GM19467 (cell line): ENCODE measurements at regions not wholly inside any gene's neighbourhood (a gene's known extent, or its start where the extent isn't known, plus 50 kb on each side); places are given as distances from the start of the nearest gene placed in this dataset.

Experiments
- ATAC-seq: cut with Tn5 transposase; IDR thresholded peaks from one replicate; pipeline ENCODE4 v1.9.1; 2021; ENCODE audit warnings: mild to moderate bottlenecking, moderate library complexity; ENCODE audit not compliant: unreplicated experiment

DNA sequence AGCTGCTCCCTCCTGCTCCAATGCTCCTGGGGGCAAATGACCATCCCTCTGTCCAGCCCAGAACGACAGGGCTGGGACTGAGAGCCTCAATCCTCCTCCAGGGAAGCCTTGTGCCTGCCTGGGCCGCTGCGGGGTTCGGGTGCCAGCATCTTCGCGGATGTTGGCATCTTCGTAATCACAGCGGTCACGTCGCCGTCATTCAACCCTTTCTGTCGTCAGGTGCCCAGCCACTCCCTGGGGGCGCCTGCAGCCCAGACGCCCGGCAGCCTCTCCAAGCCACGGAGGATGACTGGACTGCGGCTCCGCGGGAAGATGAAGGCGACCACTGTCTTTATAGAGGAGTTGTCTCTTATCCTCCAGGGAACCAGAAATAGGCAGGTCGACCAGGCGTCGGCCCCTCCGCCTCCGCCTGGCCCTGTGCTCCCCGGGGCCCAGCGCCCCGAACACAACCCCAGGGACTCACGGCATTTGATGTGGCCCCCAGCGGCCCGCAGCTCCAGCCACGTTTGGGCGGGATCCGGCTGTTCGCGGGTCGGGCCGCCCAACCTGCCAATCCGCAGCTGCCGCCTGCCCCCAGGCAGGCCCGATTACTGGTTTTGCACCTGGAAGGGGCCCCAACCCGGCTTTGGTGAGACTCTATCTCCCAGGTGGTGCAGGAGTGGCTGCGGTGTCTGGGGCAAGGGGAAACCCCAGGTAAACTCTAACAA is 113.9 kb downstream of the THNSL2 start:
- no peak for ATAC-seq

DNA sequence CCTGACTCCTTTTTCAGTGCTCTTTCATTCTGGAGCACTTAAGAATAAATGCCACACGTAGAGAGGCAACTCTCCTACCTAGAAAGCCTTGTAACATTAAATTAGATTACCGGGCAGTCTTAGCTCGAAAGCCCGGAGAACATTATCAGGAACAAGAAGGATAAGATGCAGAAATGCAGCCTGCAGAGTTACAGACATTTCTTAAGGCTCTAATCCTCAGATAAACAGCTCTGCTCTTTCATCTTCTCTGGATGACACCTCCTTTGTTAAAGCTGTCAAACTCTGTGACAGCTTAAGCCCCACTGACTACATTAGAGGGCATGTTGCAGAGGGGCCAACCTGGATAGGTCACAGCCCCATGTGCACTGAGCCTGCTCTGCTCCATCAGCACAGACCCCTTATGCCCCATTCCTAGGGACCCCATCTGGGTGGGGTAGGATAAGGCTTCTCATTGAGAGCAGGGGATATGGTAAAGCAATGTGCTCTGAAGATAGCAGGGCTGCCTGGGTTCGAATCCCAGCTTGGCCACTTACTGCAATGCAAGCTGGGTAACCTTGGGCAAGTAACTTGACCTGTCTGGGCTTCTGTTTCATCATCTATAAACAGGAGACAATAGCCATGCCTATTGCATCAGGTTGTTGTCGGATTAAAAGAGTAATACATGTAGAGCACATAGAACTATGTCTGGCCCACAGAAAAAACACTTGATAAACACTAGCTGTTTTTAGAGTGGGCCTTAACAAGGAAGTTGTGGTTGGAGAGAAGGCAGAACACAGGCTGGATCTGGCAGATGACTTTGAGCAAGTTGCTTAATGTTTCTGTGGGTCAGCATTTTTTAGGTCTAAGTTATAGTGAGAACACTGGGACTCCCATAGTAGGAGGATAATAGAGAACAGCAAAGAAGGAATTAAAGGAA is 111.4 kb downstream of the THNSL2 start:
- no peak for ATAC-seq

DNA sequence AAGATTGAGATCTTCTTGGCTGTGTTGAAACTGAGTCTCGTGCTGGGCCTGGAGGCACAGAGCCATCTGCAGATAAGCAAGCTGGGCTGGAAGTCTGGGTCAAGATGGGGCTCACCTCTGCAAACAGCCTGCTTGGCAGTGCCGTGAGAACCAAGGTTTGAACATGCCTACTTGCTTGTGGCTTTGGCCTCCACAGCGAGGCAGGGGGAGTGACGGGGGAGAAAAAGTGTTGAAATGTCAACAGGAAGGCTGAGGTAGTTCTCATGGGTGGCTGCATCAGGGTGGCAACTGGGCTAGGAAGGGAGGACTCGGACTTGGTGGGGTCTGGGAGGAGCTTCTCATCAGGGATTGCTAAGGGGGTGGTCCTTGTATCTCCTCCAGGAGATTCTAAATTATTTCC is 99.7 kb downstream of the THNSL2 start:
- ATAC-seq = no peak

DNA sequence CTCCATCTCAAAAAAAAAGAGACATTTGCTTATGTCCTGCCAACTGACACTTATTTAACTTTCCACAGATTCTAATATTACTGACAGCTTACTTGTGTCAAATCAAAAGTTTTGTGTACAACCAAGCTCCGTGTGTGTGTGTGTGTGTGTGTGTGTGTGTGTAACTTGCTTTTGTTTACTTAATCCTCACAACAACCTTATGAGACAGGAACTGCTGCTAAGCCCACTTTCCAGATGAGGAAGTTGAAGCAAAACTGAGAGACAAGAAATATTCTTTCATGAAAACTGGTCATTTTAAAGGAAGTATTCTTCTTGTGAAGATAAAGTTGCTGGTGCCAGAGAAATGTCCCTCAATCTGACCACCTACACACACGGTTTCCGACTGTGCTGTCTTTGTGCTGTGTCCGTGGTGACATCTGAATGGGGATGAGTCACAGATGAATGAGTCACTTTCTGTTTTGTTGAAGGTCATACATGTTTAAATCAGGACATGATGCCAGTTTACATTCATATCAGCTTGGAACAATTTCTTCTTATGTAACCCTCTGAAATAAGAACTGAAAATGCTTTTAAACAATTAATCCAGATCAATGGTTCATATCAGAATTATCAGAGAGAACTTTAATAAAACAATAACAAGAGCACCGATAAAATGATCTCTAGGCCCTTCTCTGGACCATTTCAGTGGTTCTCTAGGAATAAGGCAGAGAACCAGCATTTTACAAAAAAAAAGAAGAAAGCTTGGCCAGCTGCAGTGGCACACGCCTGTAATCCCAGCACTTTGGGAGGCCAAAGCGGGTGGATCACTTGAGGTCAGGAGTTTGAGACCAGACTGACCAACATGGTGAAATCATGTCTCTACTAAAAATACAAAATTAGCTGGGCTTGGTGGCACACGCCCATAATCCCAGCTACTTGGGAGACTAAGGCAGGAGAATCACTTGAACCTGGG is 95.5 kb downstream of the THNSL2 start:
- no peak for ATAC-seq

DNA sequence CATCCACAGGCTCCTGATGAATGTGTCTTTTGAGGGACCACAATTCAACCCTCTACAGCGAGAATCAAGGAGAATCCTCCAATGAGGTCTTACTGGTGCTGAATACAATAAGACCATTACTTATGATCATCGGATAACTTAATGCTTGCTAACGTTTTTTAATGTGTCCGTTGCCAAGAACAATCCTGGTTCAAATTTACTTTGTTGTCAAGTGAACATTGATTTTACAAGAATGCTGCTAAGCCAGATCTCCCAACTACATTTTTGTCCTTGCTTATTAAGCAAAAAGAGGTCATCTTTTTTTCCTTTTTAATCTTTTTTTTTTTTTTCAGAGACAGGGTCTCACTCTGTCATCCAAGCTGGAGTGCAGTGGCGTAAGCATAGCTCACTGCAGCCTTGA is 93.7 kb downstream of the THNSL2 start:
- no peak for ATAC-seq

DNA sequence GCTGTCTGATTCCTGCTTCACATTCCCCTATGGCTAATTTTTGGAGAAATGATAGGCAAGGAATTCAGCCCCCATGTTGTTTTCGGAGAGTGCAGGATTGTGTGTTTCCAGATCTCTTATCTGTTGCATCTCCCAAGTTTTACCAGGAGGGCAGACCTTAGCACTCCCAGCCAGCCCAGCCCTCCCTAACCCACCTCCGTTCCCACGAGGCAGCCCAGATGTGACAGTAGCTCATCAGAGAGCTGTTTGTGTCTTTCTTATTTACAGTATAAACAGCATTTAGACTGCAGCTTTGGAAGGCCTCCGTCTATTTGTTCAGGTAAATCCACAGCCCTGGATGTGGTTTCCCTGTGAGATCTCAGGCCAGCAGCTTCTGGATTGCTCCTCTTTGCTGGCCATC is 91.6 kb downstream of the THNSL2 start:
- no peak for ATAC-seq

DNA sequence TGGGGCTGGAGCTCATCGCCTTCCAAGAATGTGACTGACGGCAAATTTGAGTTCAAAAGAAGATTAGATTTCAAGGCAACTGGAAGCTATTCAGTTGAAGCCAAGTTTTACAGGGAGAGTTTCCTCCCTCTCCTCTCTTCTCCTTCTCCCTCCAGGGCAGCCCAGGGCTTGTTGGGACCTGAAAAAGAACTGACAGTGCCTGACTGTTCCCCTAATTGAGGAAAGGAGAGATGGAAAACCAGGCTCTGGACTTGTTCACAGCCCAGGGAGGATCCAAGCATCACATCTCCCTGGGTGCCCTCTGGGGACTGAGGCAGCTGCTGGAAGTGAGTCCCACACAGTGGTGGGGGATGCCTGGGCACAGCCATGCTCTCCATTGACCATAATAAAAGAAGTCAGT is 88.1 kb downstream of the THNSL2 start:
- no peak for ATAC-seq

DNA sequence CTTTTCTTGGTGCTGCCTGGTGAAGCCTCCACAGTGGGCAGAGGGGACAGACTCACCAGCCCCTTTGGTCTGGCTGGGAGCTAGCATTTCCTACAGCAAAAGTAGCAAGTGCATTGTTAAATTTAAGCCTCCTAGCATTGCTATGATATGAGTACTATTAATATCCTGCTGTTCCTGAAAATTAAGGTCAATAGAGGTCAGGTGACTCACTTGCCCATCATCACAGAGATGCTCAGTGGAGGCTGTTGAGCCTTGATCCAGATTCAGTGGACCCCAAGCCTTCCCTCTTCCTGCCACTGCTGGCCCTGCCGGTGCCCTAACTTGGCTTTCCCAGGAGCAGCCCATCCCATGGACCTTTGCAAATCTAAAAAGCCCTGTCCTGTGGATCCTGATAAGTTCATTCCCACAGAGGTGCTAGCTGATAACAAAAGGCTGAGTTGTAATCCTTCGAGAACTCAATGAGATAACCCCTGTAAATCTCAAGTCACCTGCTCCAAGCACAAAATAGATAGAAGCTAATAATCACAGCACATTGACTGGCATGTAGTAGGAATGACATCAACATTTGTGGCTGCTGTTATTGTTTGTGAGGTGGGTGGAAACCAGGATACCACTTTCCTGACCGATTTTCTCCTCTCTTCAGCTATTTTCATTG is 84.4 kb downstream of the THNSL2 start:
- ATAC-seq = no peak

DNA sequence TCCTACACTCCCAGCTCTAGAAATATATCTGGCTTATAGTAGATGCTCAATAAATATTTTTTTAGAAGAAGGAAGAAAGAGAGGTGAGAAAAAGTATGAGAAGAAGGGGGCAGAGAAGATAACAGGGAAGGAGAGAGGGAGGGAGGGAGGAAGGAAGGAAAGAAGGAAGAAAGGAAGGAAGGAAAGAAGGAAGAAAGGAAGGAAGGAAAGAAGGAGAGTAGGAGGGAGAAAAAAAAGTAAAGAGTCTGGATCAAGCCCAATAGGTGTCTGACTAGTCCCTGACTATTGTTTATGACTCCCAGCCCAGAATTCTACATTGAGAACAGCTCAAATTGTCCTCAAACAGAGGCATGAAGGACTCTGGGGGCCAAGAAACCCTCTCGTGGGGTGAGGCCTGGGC is 83.9 kb downstream of the THNSL2 start:
- ATAC-seq = no peak

DNA sequence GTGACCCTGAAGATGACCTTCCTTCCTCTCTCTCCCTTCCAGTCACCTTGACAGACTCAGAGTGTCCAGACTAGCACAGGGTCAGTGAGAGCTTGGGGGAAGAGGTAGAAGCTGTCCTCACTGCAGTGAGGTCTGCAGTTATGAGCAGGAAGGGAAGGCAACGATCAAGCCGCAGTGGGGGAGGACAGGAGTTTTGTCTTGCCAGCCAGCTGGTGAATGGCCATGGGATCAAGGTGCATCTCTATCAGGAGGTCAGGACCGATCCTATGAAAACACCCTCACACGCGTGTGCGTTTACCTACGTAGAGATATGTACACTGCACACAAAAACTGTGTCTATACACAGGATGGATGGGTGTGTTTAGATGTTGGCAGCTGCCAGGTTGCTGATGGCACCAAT is 83.2 kb downstream of the THNSL2 start:
- no peak for ATAC-seq

DNA sequence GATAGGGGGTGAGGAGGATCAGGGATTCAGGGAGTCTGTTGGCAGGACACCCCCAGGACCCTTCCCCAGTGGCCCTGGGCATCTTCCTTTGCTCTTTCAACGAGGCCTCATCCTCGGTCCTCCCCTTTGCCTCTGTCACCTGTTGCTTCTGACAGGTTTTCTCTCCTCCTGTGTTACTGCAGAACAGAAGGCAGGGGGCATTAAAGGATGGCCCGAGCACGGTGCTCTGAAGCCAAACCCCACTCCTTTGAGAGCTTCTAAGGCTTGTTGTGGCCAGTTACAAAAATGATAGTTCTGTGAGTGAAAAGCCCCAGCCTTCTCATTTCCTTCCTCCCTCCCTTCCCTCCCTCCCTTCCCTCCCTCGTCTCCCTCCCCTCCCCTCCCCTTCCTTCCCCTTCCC is 82.5 kb downstream of the THNSL2 start:
- no peak for ATAC-seq

DNA sequence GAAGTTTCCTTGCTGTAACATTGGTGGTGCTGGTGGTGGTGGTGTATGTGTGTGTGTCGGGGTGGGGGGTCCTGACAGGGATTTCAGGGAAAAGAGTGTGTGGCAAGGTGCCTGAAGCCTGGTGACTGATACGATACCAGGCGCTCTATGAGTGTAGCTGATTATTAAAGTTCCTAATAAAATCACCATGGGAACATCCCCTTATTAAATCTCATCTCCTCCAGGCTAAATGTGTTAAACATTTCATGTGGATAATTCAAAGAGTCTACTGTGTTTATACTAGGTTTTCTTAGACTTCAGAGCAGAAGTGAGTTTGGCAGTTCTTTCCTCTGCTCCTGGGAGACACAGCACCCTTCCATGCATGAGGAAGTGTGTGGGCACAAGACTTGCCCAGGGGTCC is 82.0 kb downstream of the THNSL2 start:
- ATAC-seq = no peak

DNA sequence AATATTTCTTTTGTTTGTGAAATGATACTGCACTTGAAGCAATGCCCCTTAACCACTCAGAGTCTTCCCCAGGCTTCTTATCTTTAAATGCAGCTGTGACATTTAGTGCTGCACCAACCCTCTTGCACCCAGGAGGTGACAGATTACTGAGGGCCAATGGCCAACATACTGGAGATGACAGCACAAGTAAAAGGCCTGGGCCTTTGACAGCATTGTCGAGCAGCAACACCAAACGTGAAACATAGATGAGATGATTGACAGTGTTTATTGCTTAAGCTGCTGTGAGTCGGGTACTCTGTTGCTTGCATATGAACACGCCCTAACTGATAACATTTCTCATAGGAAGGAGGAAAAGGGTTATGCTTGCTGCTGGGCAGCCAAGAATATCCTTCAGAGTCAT is 80.3 kb downstream of the THNSL2 start:
- ATAC-seq = no peak

DNA sequence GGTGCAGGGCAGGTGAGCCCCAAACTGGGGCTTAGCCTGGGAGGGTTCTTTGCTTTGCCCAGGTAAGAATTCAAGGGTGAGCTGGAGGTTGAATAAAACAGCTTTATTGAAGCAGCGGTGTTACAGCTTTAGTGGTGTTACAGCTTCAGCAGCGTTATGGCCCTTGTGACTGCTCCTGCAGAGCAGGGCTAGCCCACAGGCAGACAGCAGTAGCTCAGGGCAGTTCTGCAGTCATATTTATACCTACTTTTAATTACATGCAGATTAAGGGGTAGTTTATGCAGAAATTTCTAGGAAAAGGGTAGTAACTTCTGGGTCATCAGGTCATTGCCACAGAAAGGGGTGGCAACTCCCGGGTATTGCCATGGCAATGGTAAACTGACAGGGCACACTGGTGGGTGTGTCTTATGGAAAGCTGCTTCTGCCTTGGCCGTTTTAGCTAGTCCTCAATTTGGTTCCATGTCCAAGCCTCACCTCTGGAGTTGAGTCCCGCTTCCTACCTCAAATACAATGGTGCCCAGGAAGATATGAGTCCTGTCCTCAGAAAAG is 78.2 kb downstream of the THNSL2 start:
- ATAC-seq = no peak

DNA sequence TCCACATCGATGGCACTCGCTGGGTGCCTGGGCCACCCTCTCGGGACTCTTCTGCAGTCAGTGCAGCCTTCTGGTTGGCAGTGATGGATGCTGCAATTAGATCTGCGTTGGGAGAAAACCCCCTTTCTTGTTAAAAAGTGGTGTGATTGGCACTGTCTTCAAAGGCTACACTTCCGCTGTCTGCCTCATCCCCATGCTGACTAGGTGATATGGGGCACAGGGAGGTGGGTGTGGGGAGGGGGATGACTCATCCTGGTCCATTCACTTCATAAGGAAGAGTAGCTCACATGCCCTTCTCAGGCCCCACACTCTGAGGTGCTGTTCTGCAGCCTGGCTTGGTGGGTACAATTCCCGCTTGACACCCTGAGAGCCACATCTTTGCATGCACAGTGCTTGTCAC is 77.4 kb downstream of the THNSL2 start:
- no peak for ATAC-seq

DNA sequence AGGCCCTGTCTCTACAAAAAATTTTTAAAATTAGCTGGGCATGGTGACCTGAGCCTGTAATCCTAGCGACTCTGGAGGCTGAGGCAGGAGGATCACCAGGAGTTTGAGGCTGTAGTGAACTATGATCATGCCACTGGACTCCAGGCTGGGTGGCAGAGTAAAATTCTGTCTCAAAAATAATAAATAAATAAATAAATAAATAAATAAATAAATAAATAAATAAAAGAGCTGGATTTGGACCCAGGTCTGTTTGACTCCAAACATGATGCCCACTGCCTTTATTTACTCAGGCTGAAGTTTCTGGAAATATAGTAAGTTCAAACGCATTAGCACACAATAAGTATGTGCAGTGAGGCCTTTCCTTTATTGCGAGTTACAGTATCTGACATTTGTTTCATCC is 75.0 kb downstream of the THNSL2 start:
- no peak for ATAC-seq

DNA sequence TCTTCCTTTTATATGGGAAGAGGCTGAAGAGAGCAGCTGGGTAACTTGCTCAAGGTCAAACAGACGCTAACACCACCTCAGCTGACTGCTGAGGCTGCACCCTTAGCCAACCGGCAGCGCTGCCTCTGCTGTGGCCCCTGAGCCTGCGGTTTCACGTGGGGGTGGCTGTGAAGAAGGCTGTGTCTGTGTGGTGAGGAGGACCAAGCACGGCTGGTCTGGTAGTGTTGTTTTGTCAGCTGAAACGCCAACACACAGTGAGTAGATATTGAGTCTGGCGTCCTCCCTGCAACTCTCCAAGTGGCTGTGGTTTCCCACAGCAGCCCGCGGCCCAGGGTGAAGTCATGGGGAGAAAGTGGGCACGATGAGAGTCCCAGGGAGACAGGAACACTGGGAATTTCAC is 69.6 kb downstream of the THNSL2 start:
- no peak for ATAC-seq

DNA sequence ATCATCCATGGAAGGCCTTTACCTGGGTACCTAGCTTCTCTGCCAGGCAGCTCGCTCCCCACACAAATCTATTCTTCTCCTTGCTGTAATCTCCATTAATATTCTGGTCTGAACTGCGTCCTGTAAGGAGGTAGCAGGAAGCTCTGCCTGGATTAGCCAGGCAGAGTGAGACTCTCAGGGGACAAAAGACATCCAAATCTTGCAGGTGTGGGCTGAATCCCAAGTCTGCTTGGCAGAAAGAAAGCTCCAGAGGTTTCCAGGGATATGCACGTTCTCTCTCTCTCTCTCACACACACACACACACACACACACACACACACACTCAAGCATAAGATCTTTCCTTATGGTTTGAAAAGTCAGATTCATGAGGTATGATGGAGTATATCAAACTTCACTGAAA is 66.5 kb downstream of the THNSL2 start:
- ATAC-seq = no peak
